CD4-positive, alpha-beta T cell treated with Interleukin-10 for 1 hour (primary cell): ENCODE measurements at regions not wholly inside any gene's neighbourhood (a gene's known extent, or its start where the extent isn't known, plus 50 kb on each side); places are given as distances from the start of the nearest gene placed in this dataset.
"Not testable (repeated sequence)": the region's sequence is repeated elsewhere in the genome, so short reads cannot be mapped to it uniquely, and the experiment has no call there.

ENCODE experiments used
- DNase-seq: peaks from one replicate; pipeline ENCODE4 v3.0.0-alpha.2; 2020

- not testable (repeated sequence) for DNase-seq
Measured at GRCh38 chr15:20285696-20286300, 255.8 kb downstream of the GOLGA6L6 start.

GRCh38 chr15:20284891-20285535 is 256.6 kb downstream of the GOLGA6L6 start:
- DNase-seq, result not testable (repeated sequence)

GRCh38 chr15:20283651-20284050 is 257.9 kb downstream of the GOLGA6L6 start:
- DNase-seq, result not testable (repeated sequence)

GRCh38 chr15:20282491-20282943 is 259.1 kb downstream of the GOLGA6L6 start:
- not testable (repeated sequence) for DNase-seq

GRCh38 chr15:20281567-20282275 is 259.9 kb downstream of the GOLGA6L6 start:
- DNase-seq, result not testable (repeated sequence)

- DNase-seq, result no peak
Measured at GRCh38 chr15:20280933-20281463, 260.6 kb downstream of the GOLGA6L6 start.

- not testable (repeated sequence) for DNase-seq
Measured at GRCh38 chr15:20280141-20280932, 261.3 kb downstream of the GOLGA6L6 start.

GRCh38 chr15:20279056-20279455 is 262.5 kb downstream of the GOLGA6L6 start:
- not testable (repeated sequence) for DNase-seq

- not testable (repeated sequence) for DNase-seq
Measured at GRCh38 chr15:20278376-20278775, 263.2 kb downstream of the GOLGA6L6 start.

GRCh38 chr15:20277451-20277850 is 264.1 kb downstream of the GOLGA6L6 start:
- not testable (repeated sequence) for DNase-seq

- DNase-seq, result not testable (repeated sequence)
Measured at GRCh38 chr15:20276312-20277114, 265.1 kb downstream of the GOLGA6L6 start.

GRCh38 chr15:20275373-20275967 is 266.1 kb downstream of the GOLGA6L6 start:
- DNase-seq, result not testable (repeated sequence)

- DNase-seq, result no peak
Measured at GRCh38 chr15:20272422-20273184, 269.0 kb downstream of the GOLGA6L6 start.

GRCh38 chr15:20271647-20272046 is 270.0 kb downstream of the GOLGA6L6 start:
- DNase-seq, result no peak

GRCh38 chr15:20269956-20270355 is 271.6 kb downstream of the GOLGA6L6 start:
- DNase-seq, result not testable (repeated sequence)

GRCh38 chr15:20267996-20268395 is 273.6 kb downstream of the GOLGA6L6 start:
- DNase-seq, result not testable (repeated sequence)

GRCh38 chr15:20267051-20267730 is 274.4 kb downstream of the GOLGA6L6 start:
- not testable (repeated sequence) for DNase-seq

GRCh38 chr15:20265710-20266109 is 275.9 kb downstream of the GOLGA6L6 start:
- not testable (repeated sequence) for DNase-seq

- not testable (repeated sequence) for DNase-seq
Measured at GRCh38 chr15:20261321-20262280, 280.0 kb downstream of the GOLGA6L6 start.
